Esophagus muscularis mucosa (tissue), 3 donors: ENCODE measurements at regions not wholly inside any gene's neighbourhood (a gene's known extent, or its start where the extent isn't known, plus 50 kb on each side); places are given as distances from the start of the nearest gene placed in this dataset.

Experiments
- CTCF ChIP-seq, 3 experiments: fragments of 200-600 bp in 2 of 3; fragments of 450-650 bp in 1 of 3; sonication (generic) in 2 of 3; IDR thresholded peaks; one replicate each; pipeline ENCODE4 v1.5.1; 2017 to 2019; ENCODE audit warnings: antibody characterized with exemption in 3 of 3, mild to moderate bottlenecking in 2 of 3, moderate library complexity in 1 of 3
- POLR2A ChIP-seq: fragments of 450-650 bp; IDR thresholded peaks from one replicate; pipeline ENCODE4 v1.6.1; 2017; ENCODE audit warnings: antibody characterized with exemption, moderate library complexity, mild to moderate bottlenecking, low read depth

- no peak for TF ChIP-seq CTCF (IDR thresholded peaks at IDR 0.05)
- TF ChIP-seq POLR2A: no peak
Observed at GRCh38 chr18:61676773-61677434, 215.9 kb downstream of the RNF152 start.
